Chondrocyte (in vitro differentiated cells): ENCODE measurements at regions not wholly inside any gene's neighbourhood (a gene's known extent, or its start where the extent isn't known, plus 50 kb on each side); places are given as distances from the start of the nearest gene placed in this dataset.

Source experiments
- DNase-seq: peaks from one replicate; pipeline ENCODE4 v3.0.0; 2021; ENCODE audit warnings: mixed read lengths, low spot score
- H3K27ac Mint-ChIP-seq: one replicate; pipeline ENCODE4 v1.8.0; 2021; ENCODE audit warnings: mild to moderate bottlenecking, moderate library complexity, mixed read lengths; ENCODE audit not compliant: unreplicated experiment
- H3K27me3 Mint-ChIP-seq: 2 replicates; pipeline ENCODE4 v1.8.0; 2021; ENCODE audit warnings: low read depth, mixed read lengths
- H3K36me3 Mint-ChIP-seq: 2 replicates; pipeline ENCODE4 v1.8.0; 2021; ENCODE audit warnings: low read depth, mixed read lengths
- H3K4me1 Mint-ChIP-seq: 2 replicates; pipeline ENCODE4 v1.8.0; 2021; ENCODE audit warnings: low read depth, mild to moderate bottlenecking, mixed read lengths
- H3K4me3 Mint-ChIP-seq: one replicate; pipeline ENCODE4 v1.8.0; 2021; ENCODE audit warnings: mild to moderate bottlenecking, moderate library complexity, mixed read lengths; ENCODE audit not compliant: unreplicated experiment
- H3K9me3 Mint-ChIP-seq: 2 replicates; pipeline ENCODE4 v1.8.0; 2021; ENCODE audit warnings: low read depth, mixed read lengths
- CTCF ChIP-seq: fragments of 200-600 bp; sonication (generic); IDR thresholded peaks from 2 replicates; pipeline ENCODE4 v1.5.0; 2021; ENCODE audit warnings: antibody characterized with exemption, mild to moderate bottlenecking, moderate library complexity

- Mint-ChIP-seq H3K36me3 (no peaks in the 10 kb centered on the region), H3K9me3 (no peaks in the 10 kb centered on the region), H3K4me3 (no peak overlapping the region), H3K27ac (no peak overlapping the region), H3K4me1 (peaks cover 3% of the 10 kb centered on the region), H3K27me3 (no peaks in the 10 kb centered on the region)
- no peak for DNase-seq
- no peak for TF ChIP-seq CTCF
Measured at GRCh38 chr1:170271430-170272161, 125.8 kb downstream of the NTMT2 start.

- DNase-seq = no peak
- Mint-ChIP-seq H3K27ac (no peak overlapping the region), H3K4me3 (no peak overlapping the region), H3K9me3 (no peaks in the 10 kb centered on the region), H3K36me3 (no peaks in the 10 kb centered on the region), H3K27me3 (no peaks in the 10 kb centered on the region), H3K4me1 (peaks cover 3% of the 10 kb centered on the region)
- no peak for TF ChIP-seq CTCF
Measured at GRCh38 chr1:170273291-170274130, 127.8 kb downstream of the NTMT2 start.

GRCh38 chr1:170274131-170274501 is 128.4 kb downstream of the NTMT2 start:
- TF ChIP-seq CTCF = no peak
- no peaks in the 10 kb centered on the region for H3K9me3 Mint-ChIP-seq
- H3K4me1 Mint-ChIP-seq = peaks cover 3% of the 10 kb centered on the region
- no peaks in the 10 kb centered on the region for H3K27me3 Mint-ChIP-seq
- no peak for DNase-seq
- no peaks in the 10 kb centered on the region for H3K36me3 Mint-ChIP-seq
- H3K4me3 Mint-ChIP-seq = no peak overlapping the region
- H3K27ac Mint-ChIP-seq = no peak overlapping the region

GRCh38 chr1:170277985-170278384 is 132.2 kb downstream of the NTMT2 start:
- Mint-ChIP-seq H3K9me3 (no peaks in the 10 kb centered on the region), H3K36me3 (no peaks in the 10 kb centered on the region), H3K27ac (no peak overlapping the region), H3K4me1 (peaks cover 3% of the 10 kb centered on the region), H3K4me3 (no peak overlapping the region), H3K27me3 (no peaks in the 10 kb centered on the region)
- TF ChIP-seq CTCF = no peak
- no peak for DNase-seq

GRCh38 chr1:170284016-170284415 is 138.3 kb downstream of the NTMT2 start:
- Mint-ChIP-seq H3K36me3 (no peaks in the 10 kb centered on the region), H3K4me3 (no peak overlapping the region), H3K4me1 (no peaks in the 10 kb centered on the region), H3K27ac (no peak overlapping the region), H3K27me3 (no peaks in the 10 kb centered on the region), H3K9me3 (no peaks in the 10 kb centered on the region)
- no peak for DNase-seq
- TF ChIP-seq CTCF = no peak
